ENCODE measurements at regions not wholly inside any gene's neighbourhood (a gene's known extent, or its start where the extent isn't known, plus 50 kb on each side); places are given as distances from the start of the nearest gene placed in this dataset.

- no peaks in the 10 kb centered on the region for H3K36me3 Mint-ChIP-seq (ENCODE audit: unreplicated experiment)
- H3K4me3 Mint-ChIP-seq (ENCODE audit: unreplicated experiment) = no peak overlapping the region
- H3K27me3 Mint-ChIP-seq (ENCODE audit: unreplicated experiment) = no peaks in the 10 kb centered on the region
- H3K9me3 Mint-ChIP-seq (ENCODE audit: unreplicated experiment) = no peaks in the 10 kb centered on the region
- TF ChIP-seq, protein P1, sequence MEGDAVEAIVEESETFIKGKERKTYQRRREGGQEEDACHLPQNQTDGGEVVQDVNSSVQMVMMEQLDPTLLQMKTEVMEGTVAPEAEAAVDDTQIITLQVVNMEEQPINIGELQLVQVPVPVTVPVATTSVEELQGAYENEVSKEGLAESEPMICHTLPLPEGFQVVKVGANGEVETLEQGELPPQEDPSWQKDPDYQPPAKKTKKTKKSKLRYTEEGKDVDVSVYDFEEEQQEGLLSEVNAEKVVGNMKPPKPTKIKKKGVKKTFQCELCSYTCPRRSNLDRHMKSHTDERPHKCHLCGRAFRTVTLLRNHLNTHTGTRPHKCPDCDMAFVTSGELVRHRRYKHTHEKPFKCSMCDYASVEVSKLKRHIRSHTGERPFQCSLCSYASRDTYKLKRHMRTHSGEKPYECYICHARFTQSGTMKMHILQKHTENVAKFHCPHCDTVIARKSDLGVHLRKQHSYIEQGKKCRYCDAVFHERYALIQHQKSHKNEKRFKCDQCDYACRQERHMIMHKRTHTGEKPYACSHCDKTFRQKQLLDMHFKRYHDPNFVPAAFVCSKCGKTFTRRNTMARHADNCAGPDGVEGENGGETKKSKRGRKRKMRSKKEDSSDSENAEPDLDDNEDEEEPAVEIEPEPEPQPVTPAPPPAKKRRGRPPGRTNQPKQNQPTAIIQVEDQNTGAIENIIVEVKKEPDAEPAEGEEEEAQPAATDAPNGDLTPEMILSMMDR (IDR thresholded peaks at IDR 0.05; ENCODE audit: partially characterized antibody, unreplicated experiment) = no peak
- no peak overlapping the region for H3K27ac Mint-ChIP-seq (ENCODE audit: unreplicated experiment)
- no peaks in the 10 kb centered on the region for H3K4me1 Mint-ChIP-seq (ENCODE audit: low read depth, unreplicated experiment)
- no peak for DNase-seq
Measured at GRCh38 chr11:83336993-83337392, 50.8 kb upstream of the CCDC90B start.

Measured in glutamatergic neuron (in vitro differentiated cells).